ENCODE measurements at regions not wholly inside any gene's neighbourhood (a gene's known extent, or its start where the extent isn't known, plus 50 kb on each side); places are given as distances from the start of the nearest gene placed in this dataset.

GRCh38 chr4:144910723-144911122, 187.3 kb downstream of the ANAPC10 start:
- no peak overlapping the region for H3K27ac Mint-ChIP-seq (ENCODE audit: unreplicated experiment)
- TF ChIP-seq, protein P1, sequence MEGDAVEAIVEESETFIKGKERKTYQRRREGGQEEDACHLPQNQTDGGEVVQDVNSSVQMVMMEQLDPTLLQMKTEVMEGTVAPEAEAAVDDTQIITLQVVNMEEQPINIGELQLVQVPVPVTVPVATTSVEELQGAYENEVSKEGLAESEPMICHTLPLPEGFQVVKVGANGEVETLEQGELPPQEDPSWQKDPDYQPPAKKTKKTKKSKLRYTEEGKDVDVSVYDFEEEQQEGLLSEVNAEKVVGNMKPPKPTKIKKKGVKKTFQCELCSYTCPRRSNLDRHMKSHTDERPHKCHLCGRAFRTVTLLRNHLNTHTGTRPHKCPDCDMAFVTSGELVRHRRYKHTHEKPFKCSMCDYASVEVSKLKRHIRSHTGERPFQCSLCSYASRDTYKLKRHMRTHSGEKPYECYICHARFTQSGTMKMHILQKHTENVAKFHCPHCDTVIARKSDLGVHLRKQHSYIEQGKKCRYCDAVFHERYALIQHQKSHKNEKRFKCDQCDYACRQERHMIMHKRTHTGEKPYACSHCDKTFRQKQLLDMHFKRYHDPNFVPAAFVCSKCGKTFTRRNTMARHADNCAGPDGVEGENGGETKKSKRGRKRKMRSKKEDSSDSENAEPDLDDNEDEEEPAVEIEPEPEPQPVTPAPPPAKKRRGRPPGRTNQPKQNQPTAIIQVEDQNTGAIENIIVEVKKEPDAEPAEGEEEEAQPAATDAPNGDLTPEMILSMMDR (IDR thresholded peaks at IDR 0.05; ENCODE audit: partially characterized antibody, unreplicated experiment), result no peak
- no peaks in the 10 kb centered on the region for H3K36me3 Mint-ChIP-seq (ENCODE audit: unreplicated experiment)
- H3K4me3 Mint-ChIP-seq (ENCODE audit: unreplicated experiment), result no peak overlapping the region
- DNase-seq, result no peak
- no peaks in the 10 kb centered on the region for H3K27me3 Mint-ChIP-seq (ENCODE audit: unreplicated experiment)
- no peaks in the 10 kb centered on the region for H3K9me3 Mint-ChIP-seq (ENCODE audit: unreplicated experiment)
- no peaks in the 10 kb centered on the region for H3K4me1 Mint-ChIP-seq (ENCODE audit: low read depth, unreplicated experiment)
